Thymus (tissue), 11 donors: ENCODE measurements at regions not wholly inside any gene's neighbourhood (a gene's known extent, or its start where the extent isn't known, plus 50 kb on each side); places are given as distances from the start of the nearest gene placed in this dataset.
"Not testable (repeated sequence)": the region's sequence is repeated elsewhere in the genome, so short reads cannot be mapped to it uniquely, and the experiment has no call there.

Experiments used
- DNase-seq, 9 donors: peaks; one replicate each; pipeline ENCODE4 v3.0.0-alpha.2; 2013; ENCODE audit warnings: low spot score in 9 of 9, low read depth in 6 of 9, missing footprints in 1 of 9
- H3K27ac ChIP-seq, 2 donors: one replicate each; pipeline ENCODE4 v1.5.1; 2013; ENCODE audit warnings: control low read depth in 1 of 2, low read depth in 1 of 2, low read length in 1 of 2, mild to moderate bottlenecking in 1 of 2, moderate library complexity in 1 of 2
- H3K27me3 ChIP-seq, 2 donors: one replicate each; pipeline ENCODE4 v1.5.1; 2013; ENCODE audit warnings: low read length in 1 of 2; ENCODE audit not compliant: control insufficient read depth in 2 of 2, insufficient read depth in 1 of 2
- H3K36me3 ChIP-seq, 2 donors: one replicate each; pipeline ENCODE4 v1.5.1; 2013; ENCODE audit warnings: low read length in 1 of 2, mild to moderate bottlenecking in 1 of 2, moderate library complexity in 1 of 2; ENCODE audit not compliant: control insufficient read depth in 2 of 2, insufficient read depth in 2 of 2
- H3K4me1 ChIP-seq, 2 donors: one replicate each; pipeline ENCODE4 v1.5.1; 2013; ENCODE audit warnings: low read length in 2 of 2; ENCODE audit not compliant: control insufficient read depth in 2 of 2, insufficient read depth in 2 of 2
- H3K4me3 ChIP-seq, 2 donors: one replicate each; pipeline ENCODE4 v1.5.1; 2013; ENCODE audit warnings: low read length in 2 of 2, control low read depth in 1 of 2, mild to moderate bottlenecking in 1 of 2
- H3K9me3 ChIP-seq, 2 donors: one replicate each; pipeline ENCODE4 v1.5.1; 2013; ENCODE audit warnings: low read length in 1 of 2, mild to moderate bottlenecking in 1 of 2; ENCODE audit not compliant: control insufficient read depth in 2 of 2, insufficient read depth in 1 of 2
- WGBS: extraction: QIAGEN DNeasy Blood & Tissue Kit; methylation state at CpG from one replicate; pipeline ENCODE4 v1.1.7; 2013; 5-methylcytosine and 5-hydroxymethylcytosine counted together
- donor health status: healthy.

- H3K27ac ChIP-seq, result no peak overlapping the region
- no peaks in the 10 kb centered on the region for H3K4me1 ChIP-seq
- no peaks in the 10 kb centered on the region for H3K9me3 ChIP-seq
- no peak overlapping the region for H3K4me3 ChIP-seq
- H3K36me3 ChIP-seq, result no peaks in the 10 kb centered on the region
- H3K27me3 ChIP-seq, result no peaks in the 10 kb centered on the region
- WGBS, result 97% methylated on average over 3 of the region's 3 CpGs
- DNase-seq, result no peak
Measured at GRCh38 chr4:31735004-31735403, 1014.8 kb downstream of the PCDH7 start.

GRCh38 chr4:31737419-31737818 is 1017.2 kb downstream of the PCDH7 start:
- H3K4me1 ChIP-seq, result no peaks in the 10 kb centered on the region
- H3K36me3 ChIP-seq, result no peaks in the 10 kb centered on the region
- peak in 1 of 9 donors; percentile 0 for DNase-seq
- 30% methylated on average over 3 of the region's 3 CpGs for WGBS
- no peaks in the 10 kb centered on the region for H3K27me3 ChIP-seq
- no peak overlapping the region for H3K4me3 ChIP-seq
- H3K9me3 ChIP-seq, result no peaks in the 10 kb centered on the region
- H3K27ac ChIP-seq, result no peak overlapping the region

- Histone ChIP-seq H3K4me1 (no peaks in the 10 kb centered on the region), H3K27ac (no peak overlapping the region), H3K4me3 (no peak overlapping the region), H3K36me3 (no peaks in the 10 kb centered on the region), H3K9me3 (no peaks in the 10 kb centered on the region), H3K27me3 (no peaks in the 10 kb centered on the region)
- no peak for DNase-seq
Measured at GRCh38 chr4:31741326-31741725, 1021.2 kb downstream of the PCDH7 start.

GRCh38 chr4:31748382-31748781 is 1028.2 kb downstream of the PCDH7 start:
- no peaks in the 10 kb centered on the region for H3K4me1 ChIP-seq
- no peaks in the 10 kb centered on the region for H3K27me3 ChIP-seq
- H3K36me3 ChIP-seq, result no peaks in the 10 kb centered on the region
- H3K4me3 ChIP-seq, result no peak overlapping the region
- H3K9me3 ChIP-seq, result peaks cover 0 to 5% of the 10 kb centered on the region in 2 donors
- DNase-seq, result no peak
- H3K27ac ChIP-seq, result no peak overlapping the region
- 94% methylated on average over 3 of the region's 3 CpGs for WGBS

GRCh38 chr4:31750581-31750980 is 1030.4 kb downstream of the PCDH7 start:
- not testable (repeated sequence) for H3K27ac ChIP-seq, H3K36me3 ChIP-seq, H3K27me3 ChIP-seq, H3K9me3 ChIP-seq, H3K4me1 ChIP-seq, DNase-seq, H3K4me3 ChIP-seq
- WGBS, result 97% methylated on average over 2 of the region's 2 CpGs

- H3K4me3 ChIP-seq, result no peak overlapping the region
- no peak overlapping the region for H3K27ac ChIP-seq
- no peaks in the 10 kb centered on the region for H3K4me1 ChIP-seq
- H3K9me3 ChIP-seq, result no peaks in the 10 kb centered on the region
- no peak for DNase-seq
- no peaks in the 10 kb centered on the region for H3K27me3 ChIP-seq
- 68% methylated on average over 4 of the region's 4 CpGs for WGBS
- no peaks in the 10 kb centered on the region for H3K36me3 ChIP-seq
Measured at GRCh38 chr4:31755751-31756150, 1035.6 kb downstream of the PCDH7 start.

- Histone ChIP-seq H3K27me3 (no peaks in the 10 kb centered on the region), H3K4me3 (no peak overlapping the region), H3K36me3 (no peaks in the 10 kb centered on the region), H3K4me1 (no peaks in the 10 kb centered on the region), H3K9me3 (peaks cover 0 to 4% of the 10 kb centered on the region in 2 donors), H3K27ac (no peak overlapping the region)
- DNase-seq, result no peak
Measured at GRCh38 chr4:31768756-31769155, 1048.6 kb downstream of the PCDH7 start.

- H3K36me3 ChIP-seq, result no peaks in the 10 kb centered on the region
- WGBS, result 93% methylated on average over 2 of the region's 2 CpGs
- no peaks in the 10 kb centered on the region for H3K9me3 ChIP-seq
- no peak overlapping the region for H3K4me3 ChIP-seq
- no peaks in the 10 kb centered on the region for H3K27me3 ChIP-seq
- H3K4me1 ChIP-seq, result no peaks in the 10 kb centered on the region
- no peak overlapping the region for H3K27ac ChIP-seq
- no peak for DNase-seq
Measured at GRCh38 chr4:31783311-31783710, 1063.1 kb downstream of the PCDH7 start.

- no peaks in the 10 kb centered on the region for H3K4me1 ChIP-seq
- H3K36me3 ChIP-seq, result no peaks in the 10 kb centered on the region
- H3K9me3 ChIP-seq, result no peaks in the 10 kb centered on the region
- H3K27ac ChIP-seq, result no peak overlapping the region
- H3K4me3 ChIP-seq, result no peak overlapping the region
- no peak for DNase-seq
- 4% methylated on average over 2 of the region's 2 CpGs for WGBS
- no peaks in the 10 kb centered on the region for H3K27me3 ChIP-seq
Measured at GRCh38 chr4:31784558-31784957, 1064.4 kb downstream of the PCDH7 start.

- H3K9me3 ChIP-seq, result no peaks in the 10 kb centered on the region
- no peak overlapping the region for H3K27ac ChIP-seq
- no peak overlapping the region for H3K4me3 ChIP-seq
- no peaks in the 10 kb centered on the region for H3K36me3 ChIP-seq
- no peaks in the 10 kb centered on the region for H3K4me1 ChIP-seq
- WGBS, result 90% methylated on average over 1 of the region's 1 CpG
- DNase-seq, result no peak
- no peaks in the 10 kb centered on the region for H3K27me3 ChIP-seq
Measured at GRCh38 chr4:31787701-31788100, 1067.5 kb downstream of the PCDH7 start.
